HG02571 (cell line): ENCODE measurements at regions not wholly inside any gene's neighbourhood (a gene's known extent, or its start where the extent isn't known, plus 50 kb on each side); places are given as distances from the start of the nearest gene placed in this dataset.

Experiments used
- ATAC-seq: cut with Tn5 transposase; IDR thresholded peaks from one replicate; pipeline ENCODE4 v1.9.1; 2021; ENCODE audit warnings: mild to moderate bottlenecking, moderate library complexity; ENCODE audit not compliant: unreplicated experiment

GRCh38 chr11:112634995-112635737, 326.1 kb upstream of the NCAM1 start:
- no peak for ATAC-seq

- no peak for ATAC-seq
These were observed 324.1 kb upstream of the NCAM1 start for GRCh38 chr11:112637076-112637475.

GRCh38 chr11:112637876-112638275, 323.3 kb upstream of the NCAM1 start:
- no peak for ATAC-seq

GRCh38 chr11:112639469-112639868, 321.8 kb upstream of the NCAM1 start:
- no peak for ATAC-seq

GRCh38 chr11:112643416-112643815, 317.8 kb upstream of the NCAM1 start:
- no peak for ATAC-seq

- ATAC-seq: no peak
These were observed 316.6 kb upstream of the NCAM1 start for GRCh38 chr11:112644410-112645131.

- no peak for ATAC-seq
These were observed 311.4 kb upstream of the NCAM1 start for GRCh38 chr11:112649856-112650255.

GRCh38 chr11:112650527-112650926, 310.7 kb upstream of the NCAM1 start:
- no peak for ATAC-seq

- no peak for ATAC-seq
These were observed 309.8 kb upstream of the NCAM1 start for GRCh38 chr11:112651386-112651785.

GRCh38 chr11:112652786-112653390, 308.3 kb upstream of the NCAM1 start:
- ATAC-seq: no peak

GRCh38 chr11:112655371-112655770, 305.8 kb upstream of the NCAM1 start:
- ATAC-seq: no peak

GRCh38 chr11:112656772-112657428, 304.3 kb upstream of the NCAM1 start:
- ATAC-seq: no peak

GRCh38 chr11:112658431-112658878, 302.8 kb upstream of the NCAM1 start:
- no peak for ATAC-seq

- no peak for ATAC-seq
These were observed 300.1 kb upstream of the NCAM1 start for GRCh38 chr11:112661146-112661545.

- ATAC-seq: no peak
These were observed 299.6 kb upstream of the NCAM1 start for GRCh38 chr11:112661571-112661970.

- no peak for ATAC-seq
These were observed 298.7 kb upstream of the NCAM1 start for GRCh38 chr11:112662554-112662953.

- no peak for ATAC-seq
These were observed 297.1 kb upstream of the NCAM1 start for GRCh38 chr11:112663947-112664634.

GRCh38 chr11:112665291-112665690, 295.9 kb upstream of the NCAM1 start:
- ATAC-seq: no peak

- no peak for ATAC-seq
These were observed 295.0 kb upstream of the NCAM1 start for GRCh38 chr11:112666253-112666652.

GRCh38 chr11:112670806-112671570, 290.2 kb upstream of the NCAM1 start:
- no peak for ATAC-seq
